ENCODE measurements at regions not wholly inside any gene's neighbourhood (a gene's known extent, or its start where the extent isn't known, plus 50 kb on each side); places are given as distances from the start of the nearest gene placed in this dataset.
"Not testable (repeated sequence)": the region's sequence is repeated elsewhere in the genome, so short reads cannot be mapped to it uniquely, and the experiment has no call there.

GRCh38 chr21:31609081-31609480 lies 50.4 kb upstream of the SOD1 start:
- FAIRE-seq, result no peak

GRCh38 chr21:31607791-31608190 lies 51.7 kb upstream of the SOD1 start:
- no peak for FAIRE-seq

GRCh38 chr21:31606081-31606874 lies 53.2 kb upstream of the SOD1 start:
- no peak for FAIRE-seq

GRCh38 chr21:31604591-31605190 lies 54.8 kb upstream of the SOD1 start:
- FAIRE-seq, result no peak

- no peak for FAIRE-seq
These were observed 59.9 kb upstream of the SOD1 start for GRCh38 chr21:31599563-31599962.

- no peak for FAIRE-seq
These were observed 60.5 kb upstream of the SOD1 start for GRCh38 chr21:31599013-31599412.

GRCh38 chr21:31597683-31598082 lies 61.8 kb upstream of the SOD1 start:
- no peak for FAIRE-seq

GRCh38 chr21:31596055-31596454 lies 63.4 kb upstream of the SOD1 start:
- no peak for FAIRE-seq

GRCh38 chr21:31594726-31595125 lies 64.8 kb upstream of the SOD1 start:
- no peak for FAIRE-seq

GRCh38 chr21:31594279-31594678 lies 65.2 kb upstream of the SOD1 start:
- no peak for FAIRE-seq

GRCh38 chr21:31592963-31593560 lies 66.4 kb upstream of the SOD1 start:
- FAIRE-seq, result no peak

- no peak for FAIRE-seq
These were observed 67.0 kb upstream of the SOD1 start for GRCh38 chr21:31592516-31592915.

- FAIRE-seq, result no peak
These were observed 69.7 kb upstream of the SOD1 start for GRCh38 chr21:31589820-31590219.

- FAIRE-seq, result no peak
These were observed 73.4 kb upstream of the SOD1 start for GRCh38 chr21:31586118-31586517.

GRCh38 chr21:31583937-31584336 lies 75.6 kb upstream of the SOD1 start:
- FAIRE-seq, result not testable (repeated sequence)

- no peak for FAIRE-seq
These were observed 76.0 kb upstream of the SOD1 start for GRCh38 chr21:31583498-31583897.

- no peak for FAIRE-seq
These were observed 78.6 kb upstream of the SOD1 start for GRCh38 chr21:31580866-31581276.

- no peak for FAIRE-seq
These were observed 82.2 kb upstream of the SOD1 start for GRCh38 chr21:31577271-31577670.

- FAIRE-seq, result no peak
These were observed 83.1 kb upstream of the SOD1 start for GRCh38 chr21:31576428-31576827.

GRCh38 chr21:31573217-31573616 lies 86.3 kb upstream of the SOD1 start:
- no peak for FAIRE-seq

- FAIRE-seq, result no peak
These were observed 87.6 kb upstream of the SOD1 start for GRCh38 chr21:31571879-31572278.

- FAIRE-seq, result no peak
These were observed 88.5 kb upstream of the SOD1 start for GRCh38 chr21:31570824-31571566.

- no peak for FAIRE-seq
These were observed 92.9 kb upstream of the SOD1 start for GRCh38 chr21:31566611-31567010.

All from endometrium (tissue), 2 donors.